Vagina (tissue), 2 donors: ENCODE measurements at regions not wholly inside any gene's neighbourhood (a gene's known extent, or its start where the extent isn't known, plus 50 kb on each side); places are given as distances from the start of the nearest gene placed in this dataset.

Source experiments
- CTCF ChIP-seq, 3 experiments: fragments of 450-650 bp in 2 of 3; fragments of 200-600 bp in 1 of 3; sonication (generic) in 1 of 3; IDR thresholded peaks; one replicate each; pipeline ENCODE4 v1.5.1; 2017 to 2019; ENCODE audit warnings: antibody characterized with exemption in 3 of 3, mild to moderate bottlenecking in 2 of 3, moderate library complexity in 2 of 3
- POLR2A ChIP-seq, 2 donors: fragments of 450-650 bp; IDR thresholded peaks; one replicate each; pipeline ENCODE4 v1.6.1; 2017; ENCODE audit warnings: antibody characterized with exemption in 2 of 2, mild to moderate bottlenecking in 2 of 2, moderate library complexity in 2 of 2
- POLR2AphosphoS5 ChIP-seq, 2 donors: sonication (generic); formaldehyde crosslinking; IDR thresholded peaks; one replicate each; pipeline ENCODE4 v1.9.0; 2017; ENCODE audit warnings: antibody characterized with exemption in 2 of 2, mild to moderate bottlenecking in 2 of 2, low read depth in 1 of 2; ENCODE audit not compliant: insufficient read depth in 1 of 2

- TF ChIP-seq CTCF (IDR thresholded peaks at IDR 0.05) (no peak), POLR2AphosphoS5 (IDR thresholded peaks at IDR 0.05; ENCODE audit: insufficient read depth in 1 of 2, low read depth in 1 of 2) (no peak), POLR2A (IDR thresholded peaks at IDR 0.05) (no peak)
These were observed 165.4 kb upstream of the GMDS start for GRCh38 chr6:2410656-2411380.
